ENCODE measurements at regions not wholly inside any gene's neighbourhood (a gene's known extent, or its start where the extent isn't known, plus 50 kb on each side); places are given as distances from the start of the nearest gene placed in this dataset.

DNA sequence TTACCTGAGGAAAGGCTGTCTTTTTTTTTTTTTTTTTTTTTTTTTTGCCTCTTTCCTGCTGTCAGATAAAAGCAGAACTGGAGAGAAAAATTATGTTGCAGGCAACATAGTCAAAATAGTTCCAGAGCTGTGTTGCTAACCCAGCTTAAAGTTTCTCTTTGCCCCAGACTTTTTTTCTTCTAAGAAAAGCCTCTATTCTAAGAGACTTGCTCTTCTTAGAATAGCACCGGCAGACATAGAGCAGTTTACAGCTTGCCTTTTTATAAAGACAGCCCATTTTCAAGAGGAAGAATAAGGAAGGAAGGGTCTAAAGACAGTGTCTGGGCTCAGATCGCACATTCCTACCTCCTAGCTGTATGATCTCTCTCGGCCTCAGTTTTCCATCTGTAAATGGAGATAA is 88.7 kb downstream of the TENT5C start:
- TF ChIP-seq ZNF239 (CRISPR knock-in tag; IDR thresholded peaks at IDR 0.05) (no peak), CTCF (IDR thresholded peaks at IDR 0.05 in 2 of 3, conservative IDR thresholded peaks at IDR 0.05 in 1 of 3; ENCODE audit: insufficient read depth in 2 of 3, low read depth in 1 of 3, low read length in 3 of 3) (no peak), MEF2D (tag; conservative IDR thresholded peaks at IDR 0.05; ENCODE audit: low read depth) (no peak), NCOA6 (IDR thresholded peaks at IDR 0.05) (no peak), EZH2 (IDR thresholded peaks at IDR 0.05; ENCODE audit: borderline replicate concordance, low read depth, low read length) (no peak), BHLHE40 (IDR thresholded peaks at IDR 0.05; ENCODE audit: low read length) (no peak), ZFP36 (IDR thresholded peaks at IDR 0.05; ENCODE audit: low read depth, low read length, partially characterized antibody) (no peak), PTTG1 (tag; IDR thresholded peaks at IDR 0.05; ENCODE audit: low read depth) (no peak), PREB (CRISPR knock-in tag; IDR thresholded peaks at IDR 0.05) (no peak), BMI1 (IDR thresholded peaks at IDR 0.05; ENCODE audit: low read length) (no peak), RNF2 (IDR thresholded peaks at IDR 0.05) (no peak)
